ENCODE measurements at regions not wholly inside any gene's neighbourhood (a gene's known extent, or its start where the extent isn't known, plus 50 kb on each side); places are given as distances from the start of the nearest gene placed in this dataset.

DNA sequence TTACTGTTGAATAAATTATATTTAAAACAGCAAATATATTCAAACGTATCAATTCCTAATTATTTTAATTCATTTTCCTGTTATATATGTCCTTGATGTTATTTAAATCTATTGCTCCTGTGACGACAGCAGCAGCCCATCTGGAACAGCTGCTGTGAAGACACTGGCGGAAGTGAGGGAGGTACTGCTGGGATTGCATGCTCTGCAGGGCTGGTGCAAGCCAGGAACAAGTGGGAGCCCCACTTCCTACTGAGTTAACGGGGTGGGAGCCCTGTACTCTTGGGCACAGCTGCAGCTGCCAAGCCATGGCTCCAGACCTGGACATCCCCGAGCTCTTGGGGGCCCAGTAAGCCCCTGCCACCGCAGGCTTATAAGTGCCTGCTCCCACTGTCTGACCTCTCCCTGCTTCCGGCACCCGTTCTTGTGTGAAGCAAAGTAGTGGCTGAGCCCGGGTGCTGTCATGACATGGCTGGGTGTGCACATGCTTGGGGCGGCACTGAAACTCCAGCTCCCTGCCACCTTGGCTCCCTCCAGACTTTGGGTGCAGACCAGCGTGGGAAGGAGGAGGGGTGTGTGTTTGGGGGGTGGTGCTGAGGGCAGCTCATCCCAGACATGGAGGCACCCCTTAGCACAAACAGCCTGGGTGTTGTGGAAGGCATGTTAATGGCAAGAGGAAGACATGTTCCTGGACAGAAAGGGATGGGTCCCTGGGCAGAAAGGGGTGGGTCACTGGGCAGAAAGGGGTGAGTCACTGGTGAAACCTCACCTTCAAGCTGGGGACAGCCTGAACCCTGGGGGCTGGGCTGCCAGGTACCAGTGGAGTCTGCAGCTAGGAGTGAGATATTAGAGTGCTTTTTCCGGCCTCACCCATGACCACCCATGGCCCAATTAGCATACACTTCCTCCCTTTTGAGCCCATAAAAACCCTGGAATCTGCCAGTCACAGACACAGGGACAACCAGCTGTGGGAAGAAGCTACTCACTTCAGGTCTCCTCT, 1981.3 kb upstream of the IGFBP7 start:
- Histone ChIP-seq H3K4me3 (ENCODE audit: low read depth, low read length) (no peak overlapping the region), H3K9ac (ENCODE audit: low read depth, low read length) (no peak overlapping the region), H3K4me1 (ENCODE audit: control insufficient read depth, insufficient read depth, low read length) (peaks cover 6% of the 10 kb centered on the region), H3K27me3 (ENCODE audit: control insufficient read depth, insufficient read depth, low read length) (no peaks in the 10 kb centered on the region), H3K9me3 (ENCODE audit: control insufficient read depth, insufficient read depth, low read length) (no peaks in the 10 kb centered on the region), H3K36me3 (ENCODE audit: control insufficient read depth, insufficient read depth, low read length) (no peaks in the 10 kb centered on the region)

DNA sequence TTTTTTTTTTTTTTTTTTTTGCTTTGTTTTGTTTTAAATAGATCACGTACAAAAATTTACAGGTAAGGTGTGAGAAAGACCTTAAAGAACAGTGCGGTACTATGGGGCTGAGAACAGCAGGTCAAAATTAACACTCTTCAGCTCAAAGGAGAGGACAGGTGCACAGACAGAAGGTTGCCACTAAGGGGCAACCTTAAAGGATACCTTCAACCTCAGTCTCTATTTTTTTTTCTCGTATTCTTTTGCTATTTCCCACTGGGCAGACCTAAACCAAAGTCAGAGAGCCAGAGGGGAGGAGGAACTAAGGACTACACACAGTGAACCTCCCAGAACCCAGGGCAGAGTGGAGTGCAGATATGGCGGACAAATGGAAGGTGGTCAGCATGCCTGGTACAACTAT, 1984.3 kb upstream of the IGFBP7 start:
- Histone ChIP-seq H3K36me3 (ENCODE audit: control insufficient read depth, insufficient read depth, low read length) (no peaks in the 10 kb centered on the region), H3K27me3 (ENCODE audit: control insufficient read depth, insufficient read depth, low read length) (no peaks in the 10 kb centered on the region), H3K4me1 (ENCODE audit: control insufficient read depth, insufficient read depth, low read length) (peaks cover 6% of the 10 kb centered on the region), H3K9me3 (ENCODE audit: control insufficient read depth, insufficient read depth, low read length) (no peaks in the 10 kb centered on the region), H3K4me3 (ENCODE audit: low read depth, low read length) (no peak overlapping the region), H3K9ac (ENCODE audit: low read depth, low read length) (no peak overlapping the region)

DNA sequence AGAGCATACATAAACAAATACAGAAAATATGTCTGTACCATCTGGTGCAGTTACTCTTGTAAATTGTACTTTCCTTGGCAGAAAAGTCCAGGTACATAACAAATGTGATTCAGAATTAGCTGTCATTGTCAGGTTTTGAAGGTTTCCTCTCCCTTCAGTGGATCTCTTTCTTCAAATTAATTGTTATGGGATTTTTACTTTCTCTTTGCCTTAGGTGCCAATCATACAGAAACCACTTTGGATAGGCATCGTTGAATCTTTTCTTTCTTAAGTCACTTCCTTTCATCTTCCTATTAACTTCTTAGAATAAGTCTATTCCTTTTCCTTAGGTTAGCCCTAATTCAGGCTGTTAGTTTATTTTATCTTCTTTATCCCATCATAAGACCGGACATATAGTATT, 1992.1 kb upstream of the IGFBP7 start:
- Histone ChIP-seq H3K9ac (ENCODE audit: low read depth, low read length) (no peak overlapping the region), H3K4me1 (ENCODE audit: control insufficient read depth, insufficient read depth, low read length) (no peaks in the 10 kb centered on the region), H3K4me3 (ENCODE audit: low read depth, low read length) (no peak overlapping the region), H3K9me3 (ENCODE audit: control insufficient read depth, insufficient read depth, low read length) (no peaks in the 10 kb centered on the region), H3K27me3 (ENCODE audit: control insufficient read depth, insufficient read depth, low read length) (no peaks in the 10 kb centered on the region), H3K36me3 (ENCODE audit: control insufficient read depth, insufficient read depth, low read length) (no peaks in the 10 kb centered on the region)

- Histone ChIP-seq H3K9ac (ENCODE audit: low read depth, low read length) (no peak overlapping the region), H3K36me3 (ENCODE audit: control insufficient read depth, insufficient read depth, low read length) (no peaks in the 10 kb centered on the region), H3K4me3 (ENCODE audit: low read depth, low read length) (no peak overlapping the region), H3K9me3 (ENCODE audit: control insufficient read depth, insufficient read depth, low read length) (no peaks in the 10 kb centered on the region), H3K4me1 (ENCODE audit: control insufficient read depth, insufficient read depth, low read length) (peaks cover 3% of the 10 kb centered on the region), H3K27me3 (ENCODE audit: control insufficient read depth, insufficient read depth, low read length) (no peaks in the 10 kb centered on the region)
These were observed 2010.2 kb upstream of the IGFBP7 start for GRCh38 chr4:59120287-59120814.

DNA sequence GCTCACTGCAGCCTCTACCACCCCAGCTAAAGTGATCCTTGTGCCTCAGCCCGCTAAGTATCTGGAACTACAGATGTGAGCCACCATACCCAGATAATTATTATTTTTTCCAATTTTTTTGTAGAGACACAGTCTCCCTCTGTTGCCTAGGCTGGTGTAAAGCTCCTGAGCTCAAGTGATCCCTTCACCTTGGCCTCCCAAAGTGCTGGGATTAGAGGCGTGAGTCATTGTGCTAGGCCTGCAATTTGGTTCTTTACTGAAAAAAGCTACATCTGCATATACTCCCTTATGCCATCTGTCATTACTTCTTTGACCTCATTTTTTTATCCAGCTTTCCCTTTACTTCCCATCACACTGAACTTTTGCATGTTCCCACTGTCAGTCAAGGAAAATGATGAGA, 2012.4 kb upstream of the IGFBP7 start:
- Histone ChIP-seq H3K36me3 (ENCODE audit: control insufficient read depth, insufficient read depth, low read length) (no peaks in the 10 kb centered on the region), H3K27me3 (ENCODE audit: control insufficient read depth, insufficient read depth, low read length) (no peaks in the 10 kb centered on the region), H3K9me3 (ENCODE audit: control insufficient read depth, insufficient read depth, low read length) (no peaks in the 10 kb centered on the region), H3K4me1 (ENCODE audit: control insufficient read depth, insufficient read depth, low read length) (peaks cover 3% of the 10 kb centered on the region), H3K9ac (ENCODE audit: low read depth, low read length) (no peak overlapping the region), H3K4me3 (ENCODE audit: low read depth, low read length) (no peak overlapping the region)

- Histone ChIP-seq H3K36me3 (ENCODE audit: control insufficient read depth, insufficient read depth, low read length) (no peaks in the 10 kb centered on the region), H3K4me3 (ENCODE audit: low read depth, low read length) (no peak overlapping the region), H3K9me3 (ENCODE audit: control insufficient read depth, insufficient read depth, low read length) (no peaks in the 10 kb centered on the region), H3K9ac (ENCODE audit: low read depth, low read length) (no peak overlapping the region), H3K4me1 (ENCODE audit: control insufficient read depth, insufficient read depth, low read length) (no peaks in the 10 kb centered on the region), H3K27me3 (ENCODE audit: control insufficient read depth, insufficient read depth, low read length) (no peaks in the 10 kb centered on the region)
These were observed 2016.0 kb upstream of the IGFBP7 start for GRCh38 chr4:59126159-59126558.

- Histone ChIP-seq H3K4me3 (ENCODE audit: low read depth, low read length) (no peak overlapping the region), H3K27me3 (ENCODE audit: control insufficient read depth, insufficient read depth, low read length) (no peaks in the 10 kb centered on the region), H3K9me3 (ENCODE audit: control insufficient read depth, insufficient read depth, low read length) (no peaks in the 10 kb centered on the region), H3K9ac (ENCODE audit: low read depth, low read length) (no peak overlapping the region), H3K4me1 (ENCODE audit: control insufficient read depth, insufficient read depth, low read length) (no peaks in the 10 kb centered on the region), H3K36me3 (ENCODE audit: control insufficient read depth, insufficient read depth, low read length) (no peaks in the 10 kb centered on the region)
These were observed 2016.8 kb upstream of the IGFBP7 start for GRCh38 chr4:59127006-59127405.

DNA sequence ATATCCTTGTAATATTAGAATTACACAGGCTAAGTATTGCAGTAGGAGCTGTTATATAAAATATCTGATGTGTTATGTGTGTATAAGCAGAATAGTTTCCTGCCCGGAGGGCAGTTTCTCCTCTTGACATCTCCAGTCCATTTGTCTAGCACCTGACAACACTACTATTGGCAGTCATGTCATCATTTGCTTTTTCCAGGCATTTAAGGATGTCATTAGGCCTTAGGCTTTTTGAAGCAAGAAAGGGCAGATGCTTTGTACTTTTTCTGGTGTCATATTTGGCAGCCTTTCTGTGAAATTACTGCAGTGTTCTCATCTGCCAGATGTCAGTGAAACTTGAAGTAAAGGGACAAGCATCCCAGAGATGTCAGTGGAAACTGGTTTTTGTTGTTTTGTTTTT, 2017.6 kb upstream of the IGFBP7 start:
- no peak overlapping the region for H3K4me3 ChIP-seq (ENCODE audit: low read depth, low read length)
- no peaks in the 10 kb centered on the region for H3K4me1 ChIP-seq (ENCODE audit: control insufficient read depth, insufficient read depth, low read length)
- H3K9ac ChIP-seq (ENCODE audit: low read depth, low read length): no peak overlapping the region
- H3K9me3 ChIP-seq (ENCODE audit: control insufficient read depth, insufficient read depth, low read length): no peaks in the 10 kb centered on the region
- no peaks in the 10 kb centered on the region for H3K27me3 ChIP-seq (ENCODE audit: control insufficient read depth, insufficient read depth, low read length)
- H3K36me3 ChIP-seq (ENCODE audit: control insufficient read depth, insufficient read depth, low read length): no peaks in the 10 kb centered on the region

- Histone ChIP-seq H3K9me3 (ENCODE audit: control insufficient read depth, insufficient read depth, low read length) (no peaks in the 10 kb centered on the region), H3K4me1 (ENCODE audit: control insufficient read depth, insufficient read depth, low read length) (peaks cover 6% of the 10 kb centered on the region), H3K9ac (ENCODE audit: low read depth, low read length) (no peak overlapping the region), H3K27me3 (ENCODE audit: control insufficient read depth, insufficient read depth, low read length) (no peaks in the 10 kb centered on the region), H3K36me3 (ENCODE audit: control insufficient read depth, insufficient read depth, low read length) (no peaks in the 10 kb centered on the region), H3K4me3 (ENCODE audit: low read depth, low read length) (no peak overlapping the region)
These were observed 2025.2 kb upstream of the IGFBP7 start for GRCh38 chr4:59135248-59135985.

- H3K27me3 ChIP-seq (ENCODE audit: control insufficient read depth, insufficient read depth, low read length): no peaks in the 10 kb centered on the region
- no peak overlapping the region for H3K4me3 ChIP-seq (ENCODE audit: low read depth, low read length)
- no peaks in the 10 kb centered on the region for H3K36me3 ChIP-seq (ENCODE audit: control insufficient read depth, insufficient read depth, low read length)
- peaks cover 23% of the 10 kb centered on the region for H3K4me1 ChIP-seq (ENCODE audit: control insufficient read depth, insufficient read depth, low read length)
- no peaks in the 10 kb centered on the region for H3K9me3 ChIP-seq (ENCODE audit: control insufficient read depth, insufficient read depth, low read length)
- no peak overlapping the region for H3K9ac ChIP-seq (ENCODE audit: low read depth, low read length)
These were observed 2038.9 kb upstream of the ADGRL3 start for GRCh38 chr4:59161249-59161648.

GRCh38 chr4:59175617-59176016, 2024.5 kb upstream of the ADGRL3 start:
- H3K4me1 ChIP-seq (ENCODE audit: control insufficient read depth, insufficient read depth, low read length): no peaks in the 10 kb centered on the region
- no peaks in the 10 kb centered on the region for H3K36me3 ChIP-seq (ENCODE audit: control insufficient read depth, insufficient read depth, low read length)

More at GRCh38 chr4:59175617-59176016, 2024.5 kb upstream of the ADGRL3 start:
- Histone ChIP-seq H3K4me3 (ENCODE audit: low read depth, low read length) (no peak overlapping the region), H3K9me3 (ENCODE audit: control insufficient read depth, insufficient read depth, low read length) (no peaks in the 10 kb centered on the region), H3K9ac (ENCODE audit: low read depth, low read length) (no peak overlapping the region), H3K27me3 (ENCODE audit: control insufficient read depth, insufficient read depth, low read length) (no peaks in the 10 kb centered on the region)

All from iPS-15b (cell line).